Vagina (tissue), 2 donors: ENCODE measurements at regions not wholly inside any gene's neighbourhood (a gene's known extent, or its start where the extent isn't known, plus 50 kb on each side); places are given as distances from the start of the nearest gene placed in this dataset.

Experiments
- POLR2AphosphoS5 ChIP-seq, 2 donors: sonication (generic); formaldehyde crosslinking; IDR thresholded peaks; one replicate each; pipeline ENCODE4 v1.9.0; 2017; ENCODE audit warnings: antibody characterized with exemption in 2 of 2, mild to moderate bottlenecking in 2 of 2, low read depth in 1 of 2; ENCODE audit not compliant: insufficient read depth in 1 of 2
- TF ChIP-seq, protein P1 (sequence below), 3 experiments: fragments of 450-650 bp in 2 of 3; fragments of 200-600 bp in 1 of 3; sonication (generic) in 1 of 3; IDR thresholded peaks; one replicate each; pipeline ENCODE4 v1.5.1; 2017 to 2019; ENCODE audit warnings: antibody characterized with exemption in 3 of 3, mild to moderate bottlenecking in 2 of 3, moderate library complexity in 2 of 3

DNA sequence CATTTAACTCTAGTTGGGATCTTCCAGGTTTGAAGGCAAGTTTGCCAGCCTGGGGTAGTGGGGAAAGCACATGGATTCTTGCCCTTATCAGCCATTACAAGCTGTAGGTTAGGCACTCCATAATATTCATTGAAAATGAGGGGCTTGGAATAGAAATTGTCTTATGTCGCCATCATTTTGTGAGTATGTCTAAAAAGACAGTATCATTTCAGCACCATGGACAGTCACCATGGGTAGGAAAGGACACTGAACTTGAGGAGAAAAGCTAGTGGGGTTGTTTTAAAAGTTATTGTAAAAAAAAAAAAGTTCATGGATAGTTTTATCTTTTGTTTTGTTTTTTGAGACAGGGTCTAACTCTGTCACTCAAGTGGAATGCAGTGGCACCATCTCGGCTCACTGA lies 356.1 kb downstream of the HNRNPD start:
- TF ChIP-seq, protein P1, sequence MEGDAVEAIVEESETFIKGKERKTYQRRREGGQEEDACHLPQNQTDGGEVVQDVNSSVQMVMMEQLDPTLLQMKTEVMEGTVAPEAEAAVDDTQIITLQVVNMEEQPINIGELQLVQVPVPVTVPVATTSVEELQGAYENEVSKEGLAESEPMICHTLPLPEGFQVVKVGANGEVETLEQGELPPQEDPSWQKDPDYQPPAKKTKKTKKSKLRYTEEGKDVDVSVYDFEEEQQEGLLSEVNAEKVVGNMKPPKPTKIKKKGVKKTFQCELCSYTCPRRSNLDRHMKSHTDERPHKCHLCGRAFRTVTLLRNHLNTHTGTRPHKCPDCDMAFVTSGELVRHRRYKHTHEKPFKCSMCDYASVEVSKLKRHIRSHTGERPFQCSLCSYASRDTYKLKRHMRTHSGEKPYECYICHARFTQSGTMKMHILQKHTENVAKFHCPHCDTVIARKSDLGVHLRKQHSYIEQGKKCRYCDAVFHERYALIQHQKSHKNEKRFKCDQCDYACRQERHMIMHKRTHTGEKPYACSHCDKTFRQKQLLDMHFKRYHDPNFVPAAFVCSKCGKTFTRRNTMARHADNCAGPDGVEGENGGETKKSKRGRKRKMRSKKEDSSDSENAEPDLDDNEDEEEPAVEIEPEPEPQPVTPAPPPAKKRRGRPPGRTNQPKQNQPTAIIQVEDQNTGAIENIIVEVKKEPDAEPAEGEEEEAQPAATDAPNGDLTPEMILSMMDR (IDR thresholded peaks at IDR 0.05) = no peak
- TF ChIP-seq POLR2AphosphoS5 (IDR thresholded peaks at IDR 0.05; ENCODE audit: insufficient read depth in 1 of 2, low read depth in 1 of 2) = no peak
